GM10266 (cell line): ENCODE measurements at regions not wholly inside any gene's neighbourhood (a gene's known extent, or its start where the extent isn't known, plus 50 kb on each side); places are given as distances from the start of the nearest gene placed in this dataset.
"Not testable (repeated sequence)": the region's sequence is repeated elsewhere in the genome, so short reads cannot be mapped to it uniquely, and the experiment has no call there.

Experiments
- DNase-seq: peaks from one replicate; pipeline ENCODE4 v3.0.0; 2012; ENCODE audit errors: extremely low spot score
- CTCF ChIP-seq: IDR thresholded peaks from 2 replicates; pipeline ENCODE4 v1.5.1; 2012; ENCODE audit warnings: mild to moderate bottlenecking, low read depth; ENCODE audit not compliant: control insufficient read depth, insufficient read depth; ENCODE audit errors: missing control alignments

GRCh38 chr16:85227946-85228862 lies 115.9 kb upstream of the CIBAR2 start:
- DNase-seq = peak; percentile 75
- TF ChIP-seq CTCF = peak; percentile 4

GRCh38 chr16:85228970-85229430 lies 116.7 kb upstream of the CIBAR2 start:
- no peak for DNase-seq
- TF ChIP-seq CTCF = no peak

GRCh38 chr16:85229869-85230462 lies 117.7 kb upstream of the CIBAR2 start:
- no peak for DNase-seq
- TF ChIP-seq CTCF = no peak

- DNase-seq = not testable (repeated sequence)
Observed at GRCh38 chr16:85230764-85231383, 118.6 kb upstream of the CIBAR2 start.

GRCh38 chr16:85231959-85232358 lies 119.7 kb upstream of the CIBAR2 start:
- DNase-seq = no peak

GRCh38 chr16:85232369-85233142 lies 120.3 kb upstream of the CIBAR2 start:
- no peak for DNase-seq
- no peak for TF ChIP-seq CTCF

More at GRCh38 chr16:85231959-85232358, 119.7 kb upstream of the CIBAR2 start:
- TF ChIP-seq CTCF = no peak

- no peak for TF ChIP-seq CTCF
Observed at GRCh38 chr16:85233516-85233915, 121.2 kb upstream of the CIBAR2 start.

More at GRCh38 chr16:85233516-85233915, 121.2 kb upstream of the CIBAR2 start:
- no peak for DNase-seq
